ENCODE measurements at regions not wholly inside any gene's neighbourhood (a gene's known extent, or its start where the extent isn't known, plus 50 kb on each side); places are given as distances from the start of the nearest gene placed in this dataset.

- TF ChIP-seq CTCF (IDR thresholded peaks at IDR 0.05; ENCODE audit: insufficient read depth, low read depth, low read length, missing control alignments), result no peak
- H3K4me3 ChIP-seq (ENCODE audit: low read length), result no peak overlapping the region
Measured at GRCh38 chr1:70811815-70812214, 235.8 kb downstream of the PTGER3 start.

GRCh38 chr1:70812442-70813109, 235.0 kb downstream of the PTGER3 start:
- TF ChIP-seq CTCF (IDR thresholded peaks at IDR 0.05; ENCODE audit: insufficient read depth, low read depth, low read length, missing control alignments), result no peak
- H3K4me3 ChIP-seq (ENCODE audit: low read length), result no peak overlapping the region
- no peak for DNase-seq (ENCODE audit: low read depth)

More at GRCh38 chr1:70811815-70812214, 235.8 kb downstream of the PTGER3 start:
- DNase-seq (ENCODE audit: low read depth), result no peak

GRCh38 chr1:70818401-70818800, 229.2 kb downstream of the PTGER3 start:
- H3K4me3 ChIP-seq (ENCODE audit: low read length), result no peak overlapping the region
- DNase-seq (ENCODE audit: low read depth), result no peak
- no peak for TF ChIP-seq CTCF (IDR thresholded peaks at IDR 0.05; ENCODE audit: insufficient read depth, low read depth, low read length, missing control alignments)

GRCh38 chr1:70819231-70819630, 228.4 kb downstream of the PTGER3 start:
- H3K4me3 ChIP-seq (ENCODE audit: low read length), result no peak overlapping the region
- DNase-seq (ENCODE audit: low read depth), result no peak
- TF ChIP-seq CTCF (IDR thresholded peaks at IDR 0.05; ENCODE audit: insufficient read depth, low read depth, low read length, missing control alignments), result no peak

- no peak overlapping the region for H3K4me3 ChIP-seq (ENCODE audit: low read length)
- DNase-seq (ENCODE audit: low read depth), result no peak
- no peak for TF ChIP-seq CTCF (IDR thresholded peaks at IDR 0.05; ENCODE audit: insufficient read depth, low read depth, low read length, missing control alignments)
Measured at GRCh38 chr1:70819785-70820184, 227.8 kb downstream of the PTGER3 start.

GRCh38 chr1:70820396-70820795, 227.2 kb downstream of the PTGER3 start:
- H3K4me3 ChIP-seq (ENCODE audit: low read length), result no peak overlapping the region
- TF ChIP-seq CTCF (IDR thresholded peaks at IDR 0.05; ENCODE audit: insufficient read depth, low read depth, low read length, missing control alignments), result no peak
- DNase-seq (ENCODE audit: low read depth), result no peak

GRCh38 chr1:70820995-70821394, 226.6 kb downstream of the PTGER3 start:
- DNase-seq (ENCODE audit: low read depth), result no peak
- no peak for TF ChIP-seq CTCF (IDR thresholded peaks at IDR 0.05; ENCODE audit: insufficient read depth, low read depth, low read length, missing control alignments)
- H3K4me3 ChIP-seq (ENCODE audit: low read length), result no peak overlapping the region
